HG03460 (cell line): ENCODE measurements at regions not wholly inside any gene's neighbourhood (a gene's known extent, or its start where the extent isn't known, plus 50 kb on each side); places are given as distances from the start of the nearest gene placed in this dataset.
"Not testable (repeated sequence)": the region's sequence is repeated elsewhere in the genome, so short reads cannot be mapped to it uniquely, and the experiment has no call there.

Experiments
- ATAC-seq: cut with Tn5 transposase; IDR thresholded peaks from one replicate; pipeline ENCODE4 v1.9.1; 2021; ENCODE audit not compliant: unreplicated experiment

- ATAC-seq: no peak
Measured at GRCh38 chr18:28504066-28504465, 327.1 kb upstream of the CDH2 start.

- no peak for ATAC-seq
Measured at GRCh38 chr18:28494151-28494550, 317.2 kb upstream of the CDH2 start.

- ATAC-seq: no peak
Measured at GRCh38 chr18:28485918-28486317, 309.0 kb upstream of the CDH2 start.

- ATAC-seq: no peak
Measured at GRCh38 chr18:28485210-28485801, 308.4 kb upstream of the CDH2 start.

- no peak for ATAC-seq
Measured at GRCh38 chr18:28478531-28478930, 301.6 kb upstream of the CDH2 start.

- ATAC-seq: no peak
Measured at GRCh38 chr18:28476302-28476701, 299.4 kb upstream of the CDH2 start.

- no peak for ATAC-seq
Measured at GRCh38 chr18:28469946-28470345, 293.0 kb upstream of the CDH2 start.

- ATAC-seq: no peak
Measured at GRCh38 chr18:28468901-28469300, 292.0 kb upstream of the CDH2 start.

- ATAC-seq: no peak
Measured at GRCh38 chr18:28466204-28466603, 289.3 kb upstream of the CDH2 start.

GRCh38 chr18:28459587-28459986 lies 282.7 kb upstream of the CDH2 start:
- no peak for ATAC-seq

- ATAC-seq: no peak
Measured at GRCh38 chr18:28458751-28459150, 281.8 kb upstream of the CDH2 start.

- no peak for ATAC-seq
Measured at GRCh38 chr18:28457784-28458183, 280.9 kb upstream of the CDH2 start.

GRCh38 chr18:28455971-28456370 lies 279.0 kb upstream of the CDH2 start:
- ATAC-seq: no peak

GRCh38 chr18:28439870-28440269 lies 262.9 kb upstream of the CDH2 start:
- ATAC-seq: no peak

- no peak for ATAC-seq
Measured at GRCh38 chr18:28438381-28438780, 261.5 kb upstream of the CDH2 start.

- no peak for ATAC-seq
Measured at GRCh38 chr18:28432339-28432738, 255.4 kb upstream of the CDH2 start.

GRCh38 chr18:28425886-28426285 lies 249.0 kb upstream of the CDH2 start:
- ATAC-seq: no peak

- no peak for ATAC-seq
Measured at GRCh38 chr18:28422577-28422976, 245.6 kb upstream of the CDH2 start.

GRCh38 chr18:28421950-28422349 lies 245.0 kb upstream of the CDH2 start:
- not testable (repeated sequence) for ATAC-seq

- ATAC-seq: no peak
Measured at GRCh38 chr18:28412521-28412920, 235.6 kb upstream of the CDH2 start.

GRCh38 chr18:28411806-28412205 lies 234.9 kb upstream of the CDH2 start:
- ATAC-seq: no peak

- ATAC-seq: no peak
Measured at GRCh38 chr18:28409811-28410210, 232.9 kb upstream of the CDH2 start.

- ATAC-seq: no peak
Measured at GRCh38 chr18:28408528-28408927, 231.6 kb upstream of the CDH2 start.

GRCh38 chr18:28407681-28408080 lies 230.8 kb upstream of the CDH2 start:
- no peak for ATAC-seq
